K562 (cell line): ENCODE measurements at regions not wholly inside any gene's neighbourhood (a gene's known extent, or its start where the extent isn't known, plus 50 kb on each side); places are given as distances from the start of the nearest gene placed in this dataset.

Source experiments
- ATAC-seq: fragments of 200-7000 bp; cut with Tn5 transposase; 3 replicates; pipeline ENCODE4 v1.9.1; 2020; ENCODE audit warnings: moderate library complexity
- BruUV-seq: library from RNA; stranded (reverse); fragments of 400-500 nt; replicated peaks from 2 replicates; lab custom pipeline; 2021; lab: Mats Ljungman, UMichigan
- CTCF ChIA-PET: fragments of 300-600 bp; formaldehyde crosslinking; extraction: SDS; loops from one replicate; lab custom pipeline; 2021; ENCODE audit warnings: low intra/inter-chr PET ratio; lab: Yijun Ruan, JAX
- POLR2A ChIA-PET: fragments of 300-600, 350-650 bp; sonication (Branson Sonifier 250); formaldehyde crosslinking; extraction: SDS; loops from one replicate; lab custom pipeline; 2021; ENCODE audit warnings: antibody characterized with exemption, inconsistent platforms; lab: Yijun Ruan, JAX
- DNase-seq, 4 experiments: peaks; one replicate each; pipeline versions ENCODE4 v3.0.0 to v3.0.0-alpha.2; 2011 to 2018; ENCODE audit warnings: low spot score in 3 of 4, mixed read lengths in 3 of 4; ENCODE audit errors: extremely low read depth in 1 of 4
- FAIRE-seq: peaks from 2 replicates; lab custom pipeline; 2011; peaks lifted over from hg19 to GRCh38; lab: Jason Lieb, UNC
- H2AFZ ChIP-seq: 2 replicates; pipeline ENCODE4 v1.6.0; 2011; ENCODE audit warnings: low read depth, low read length, control low read depth, inconsistent platforms
- H3K27ac ChIP-seq: fragments of 200-600 bp; 3 replicates; pipeline ENCODE4 v1.8.0; 2011; ENCODE audit warnings: low read depth, mild to moderate bottlenecking, control low read depth, inconsistent platforms, low read length, moderate library complexity, mixed read lengths; ENCODE audit errors: extremely low read depth
- H3K27me3 ChIP-seq, 2 experiments: fragments of 300-600 bp in 1 of 2; 2 replicates in 1 of 2; 3 replicates in 1 of 2; pipeline versions ENCODE4 v1.6.0 to v1.8.0; 2011; ENCODE audit warnings: inconsistent platforms in 2 of 2, low read length in 2 of 2, mild to moderate bottlenecking in 1 of 2, mixed read lengths in 1 of 2, moderate library complexity in 1 of 2; ENCODE audit not compliant: control insufficient read depth in 2 of 2, insufficient read depth in 2 of 2
- H3K36me3 ChIP-seq: fragments of 300-600 bp; 3 replicates; pipeline ENCODE4 v1.8.0; 2011; ENCODE audit warnings: mild to moderate bottlenecking, low read length, inconsistent platforms; ENCODE audit not compliant: control insufficient read depth, insufficient read depth
- H3K4me1 ChIP-seq, 2 experiments: fragments of 200-600 bp in 1 of 2; replicated peaks in 1 of 2; 2 replicates in 1 of 2; 3 replicates in 1 of 2; pipeline versions ENCODE4 v1.5.1 to v1.8.0; 2011; ENCODE audit warnings: inconsistent platforms in 2 of 2, low read length in 2 of 2, mild to moderate bottlenecking in 1 of 2, mixed read lengths in 1 of 2, moderate library complexity in 1 of 2; ENCODE audit not compliant: control insufficient read depth in 2 of 2, insufficient read depth in 2 of 2
- H3K4me2 ChIP-seq: 2 replicates; pipeline ENCODE4 v1.6.1; 2011; ENCODE audit warnings: low read length, control low read depth, inconsistent platforms, mixed read lengths; ENCODE audit not compliant: insufficient read depth
- H3K4me3 ChIP-seq: fragments of 200-600 bp; sonication (generic), shearing (Covaris generic); 2 replicates; pipeline ENCODE4 v1.5.1; 2016; ENCODE audit warnings: control low read depth, inconsistent platforms
- H3K79me2 ChIP-seq: fragments of 200-600 bp; 3 replicates; pipeline ENCODE4 v1.8.0; 2011; ENCODE audit warnings: low read length, inconsistent platforms; ENCODE audit not compliant: control insufficient read depth, insufficient read depth
- H3K9ac ChIP-seq, 2 experiments: 2 replicates each; pipeline versions ENCODE4 v1.6.0 to v1.6.1; 2011; ENCODE audit warnings: low read depth in 2 of 2, low read length in 2 of 2, control low read depth in 1 of 2, inconsistent platforms in 1 of 2, mild to moderate bottlenecking in 1 of 2, mixed read lengths in 1 of 2; ENCODE audit not compliant: insufficient read depth in 1 of 2
- H3K9me1 ChIP-seq: one replicate; pipeline ENCODE4 v1.6.0; 2011; ENCODE audit warnings: inconsistent platforms, mild to moderate bottlenecking, low read length, moderate library complexity; ENCODE audit not compliant: control insufficient read depth, insufficient read depth
- H3K9me3 ChIP-seq: replicated peaks from 2 replicates; pipeline ENCODE4 v1.5.1; 2011; ENCODE audit warnings: low read depth, low read length, inconsistent platforms; ENCODE audit not compliant: control insufficient read depth, insufficient read depth
- H4K20me1 ChIP-seq: replicated peaks from 2 replicates; pipeline ENCODE4 v1.6.1; 2011; ENCODE audit warnings: low read length, inconsistent platforms, mixed read lengths; ENCODE audit not compliant: control insufficient read depth, insufficient read depth
- ARID2 ChIP-seq: fragments of 450-650 bp; IDR thresholded peaks from 2 replicates; pipeline ENCODE4 v1.6.1; 2017; ENCODE audit warnings: antibody characterized with exemption, mild to moderate bottlenecking
- BRF1 ChIP-seq: IDR thresholded peaks from 3 replicates; pipeline ENCODE4 v1.6.1; 2011; ENCODE audit warnings: borderline replicate concordance, mild to moderate bottlenecking; ENCODE audit not compliant: insufficient read length; ENCODE audit errors: extremely low read depth
- MTA2 ChIP-seq: fragments of 450-650 bp; IDR thresholded peaks from 2 replicates; pipeline ENCODE4 v1.6.1; 2016; ENCODE audit warnings: low read depth
- PCBP2 ChIP-seq: fragments of 200-400 bp; formaldehyde crosslinking; IDR thresholded peaks from 2 replicates; pipeline ENCODE4 v1.6.1; 2018; ENCODE audit warnings: low read length, low read depth, mild to moderate bottlenecking, moderate library complexity; ENCODE audit not compliant: poor library complexity, severe bottlenecking
- RFX7 ChIP-seq: fragments of 250-450 bp; sonication (Bioruptor Pico); IDR thresholded peaks from 2 replicates; pipeline ENCODE4 v1.5.1; 2021; ENCODE audit warnings: mild to moderate bottlenecking
- SRSF9 ChIP-seq: fragments of 200-400 bp; formaldehyde crosslinking; IDR thresholded peaks from 2 replicates; pipeline ENCODE4 v1.6.1; 2017; ENCODE audit warnings: low read depth, low read length, borderline replicate concordance
- ZNF384 ChIP-seq: IDR thresholded peaks from 2 replicates; pipeline ENCODE4 v1.6.1; 2012; ENCODE audit warnings: low read depth, low read length, improper control_type of control experiment
- ZNF79 ChIP-seq: fragments of 250-450 bp; sonication (Bioruptor Pico); IDR thresholded peaks from 2 replicates; pipeline ENCODE4 v1.4.0; 2020; ENCODE audit warnings: low read depth, mild to moderate bottlenecking, moderate library complexity
- WGBS: fragments of 100-300 bp; shearing (Covaris generic); methylation state at CpG from one replicate; pipeline ENCODE4 v1.1.6; 2016; ENCODE audit warnings: low coverage, mixed read lengths; ENCODE audit not compliant: insufficient coverage; ENCODE audit errors: missing lambda C conversion rate; 5-methylcytosine and 5-hydroxymethylcytosine counted together
- in situ Hi-C: fragments of 300-500 bp; cut with MboI; formaldehyde crosslinking; loops from 4 replicates; pipeline ENCODE4 v1.15.0; 2018; ENCODE audit warnings: inconsistent platforms, mixed read lengths
- intact Hi-C: fragments of 100-400 bp; cut with micrococcal nuclease; formaldehyde crosslinking; loops from 2 replicates; pipeline ENCODE4 v1.14.2; 2022
- TF ChIP-seq, protein P1 (sequence below): sonication (generic); formaldehyde crosslinking; IDR thresholded peaks from 2 replicates; pipeline ENCODE4 v1.8.0; 2022; ENCODE audit warnings: mild to moderate bottlenecking, low read depth, missing genetic modification reagents
- TF ChIP-seq, protein P2 (sequence below), 2 experiments: fragments of 150-350 bp in 1 of 2; IDR thresholded peaks; 2 replicates each; pipeline ENCODE4 v1.6.1; 2012 to 2016; ENCODE audit warnings: low read depth in 2 of 2, low read length in 2 of 2, mild to moderate bottlenecking in 1 of 2, moderate library complexity in 1 of 2

GRCh38 chr2:167861574-167862193, 385.7 kb downstream of the STK39 start:
- peaks cover 89% of the 10 kb centered on the region for H3K36me3 ChIP-seq
- H4K20me1 ChIP-seq = no peaks in the 10 kb centered on the region
- ChIA-PET POLR2A (interaction anchor here (0.6 to 1.1 kb wide), 3 partner anchors 10 to 315 kb away, joined by 3 to 7 read pairs (median 6); no protein-coding TSS in a partner anchor), CTCF (no interaction called here)
- intact Hi-C loops = no loop called here
- BruUV-seq = no TSS peak
- 75% methylated on average over 2 of the region's 2 CpGs for WGBS
- DNase-seq (no peak), ATAC-seq (no peak), FAIRE-seq (no peak)
- no peaks in the 10 kb centered on the region for H3K9me3 ChIP-seq
- no peaks in the 10 kb centered on the region for H3K27me3 ChIP-seq
- no peak overlapping the region for H2AFZ ChIP-seq
- no peaks in the 10 kb centered on the region for H3K4me1 ChIP-seq
- no peak overlapping the region for H3K4me3 ChIP-seq
- TF ChIP-seq BRF1 (no peak), MTA2 (no peak), ZNF79 (CRISPR knock-in tag) (no peak), PCBP2 (no peak), RFX7 (CRISPR knock-in tag) (no peak), SRSF9 (no peak), ARID2 (no peak), ZNF384 (no peak)
- TF ChIP-seq, protein P1, sequence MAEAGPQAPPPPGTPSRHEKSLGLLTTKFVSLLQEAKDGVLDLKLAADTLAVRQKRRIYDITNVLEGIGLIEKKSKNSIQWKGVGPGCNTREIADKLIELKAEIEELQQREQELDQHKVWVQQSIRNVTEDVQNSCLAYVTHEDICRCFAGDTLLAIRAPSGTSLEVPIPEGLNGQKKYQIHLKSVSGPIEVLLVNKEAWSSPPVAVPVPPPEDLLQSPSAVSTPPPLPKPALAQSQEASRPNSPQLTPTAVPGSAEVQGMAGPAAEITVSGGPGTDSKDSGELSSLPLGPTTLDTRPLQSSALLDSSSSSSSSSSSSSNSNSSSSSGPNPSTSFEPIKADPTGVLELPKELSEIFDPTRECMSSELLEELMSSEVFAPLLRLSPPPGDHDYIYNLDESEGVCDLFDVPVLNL (CRISPR knock-in tag) = no peak
- TF ChIP-seq, protein P2, sequence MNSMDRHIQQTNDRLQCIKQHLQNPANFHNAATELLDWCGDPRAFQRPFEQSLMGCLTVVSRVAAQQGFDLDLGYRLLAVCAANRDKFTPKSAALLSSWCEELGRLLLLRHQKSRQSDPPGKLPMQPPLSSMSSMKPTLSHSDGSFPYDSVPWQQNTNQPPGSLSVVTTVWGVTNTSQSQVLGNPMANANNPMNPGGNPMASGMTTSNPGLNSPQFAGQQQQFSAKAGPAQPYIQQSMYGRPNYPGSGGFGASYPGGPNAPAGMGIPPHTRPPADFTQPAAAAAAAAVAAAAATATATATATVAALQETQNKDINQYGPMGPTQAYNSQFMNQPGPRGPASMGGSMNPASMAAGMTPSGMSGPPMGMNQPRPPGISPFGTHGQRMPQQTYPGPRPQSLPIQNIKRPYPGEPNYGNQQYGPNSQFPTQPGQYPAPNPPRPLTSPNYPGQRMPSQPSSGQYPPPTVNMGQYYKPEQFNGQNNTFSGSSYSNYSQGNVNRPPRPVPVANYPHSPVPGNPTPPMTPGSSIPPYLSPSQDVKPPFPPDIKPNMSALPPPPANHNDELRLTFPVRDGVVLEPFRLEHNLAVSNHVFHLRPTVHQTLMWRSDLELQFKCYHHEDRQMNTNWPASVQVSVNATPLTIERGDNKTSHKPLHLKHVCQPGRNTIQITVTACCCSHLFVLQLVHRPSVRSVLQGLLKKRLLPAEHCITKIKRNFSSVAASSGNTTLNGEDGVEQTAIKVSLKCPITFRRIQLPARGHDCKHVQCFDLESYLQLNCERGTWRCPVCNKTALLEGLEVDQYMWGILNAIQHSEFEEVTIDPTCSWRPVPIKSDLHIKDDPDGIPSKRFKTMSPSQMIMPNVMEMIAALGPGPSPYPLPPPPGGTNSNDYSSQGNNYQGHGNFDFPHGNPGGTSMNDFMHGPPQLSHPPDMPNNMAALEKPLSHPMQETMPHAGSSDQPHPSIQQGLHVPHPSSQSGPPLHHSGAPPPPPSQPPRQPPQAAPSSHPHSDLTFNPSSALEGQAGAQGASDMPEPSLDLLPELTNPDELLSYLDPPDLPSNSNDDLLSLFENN (IDR thresholded peaks at IDR 0.05; ENCODE audit: low read depth in 2 of 2, low read length in 2 of 2) = no peak
- no peaks in the 10 kb centered on the region for H3K9me1 ChIP-seq
- H3K4me2 ChIP-seq = no peak overlapping the region
- H3K9ac ChIP-seq = no peak overlapping the region
- no peak overlapping the region for H3K27ac ChIP-seq
- H3K79me2 ChIP-seq = no peaks in the 10 kb centered on the region
- in situ Hi-C loops = no loop called here
